ENCODE measurements at regions not wholly inside any gene's neighbourhood (a gene's known extent, or its start where the extent isn't known, plus 50 kb on each side); places are given as distances from the start of the nearest gene placed in this dataset.

GRCh38 chr5:135235551-135236227 lies 163.3 kb downstream of the MACROH2A1 start:
- no peak for DNase-seq (ENCODE audit: low read depth in 2 of 2)

- no peak for DNase-seq (ENCODE audit: low read depth in 2 of 2)
Measured at GRCh38 chr5:135234666-135235401, 164.2 kb downstream of the MACROH2A1 start.

- DNase-seq (ENCODE audit: low read depth in 2 of 2): no peak
Measured at GRCh38 chr5:135234242-135234641, 164.8 kb downstream of the MACROH2A1 start.

- no peak for DNase-seq (ENCODE audit: low read depth in 2 of 2)
Measured at GRCh38 chr5:135233477-135233876, 165.6 kb downstream of the MACROH2A1 start.

GRCh38 chr5:135232958-135233357 lies 166.1 kb downstream of the MACROH2A1 start:
- DNase-seq (ENCODE audit: low read depth in 2 of 2): no peak

- DNase-seq (ENCODE audit: low read depth in 2 of 2): no peak
Measured at GRCh38 chr5:135231289-135231688, 167.7 kb downstream of the MACROH2A1 start.

- DNase-seq (ENCODE audit: low read depth in 2 of 2): no peak
Measured at GRCh38 chr5:135230251-135230925, 168.6 kb downstream of the MACROH2A1 start.

GRCh38 chr5:135229679-135230132 lies 169.3 kb downstream of the MACROH2A1 start:
- no peak for DNase-seq (ENCODE audit: low read depth in 2 of 2)

- DNase-seq (ENCODE audit: low read depth in 2 of 2): no peak
Measured at GRCh38 chr5:135229122-135229521, 169.9 kb downstream of the MACROH2A1 start.

GRCh38 chr5:135228222-135228621 lies 170.8 kb downstream of the MACROH2A1 start:
- DNase-seq (ENCODE audit: low read depth in 2 of 2): no peak

GRCh38 chr5:135227064-135228022 lies 171.7 kb downstream of the MACROH2A1 start:
- no peak for DNase-seq (ENCODE audit: low read depth in 2 of 2)

- DNase-seq (ENCODE audit: low read depth in 2 of 2): no peak
Measured at GRCh38 chr5:135225856-135226560, 173.0 kb downstream of the MACROH2A1 start.

- no peak for DNase-seq (ENCODE audit: low read depth in 2 of 2)
Measured at GRCh38 chr5:135223891-135224625, 175.0 kb downstream of the MACROH2A1 start.

- no peak for DNase-seq (ENCODE audit: low read depth in 2 of 2)
Measured at GRCh38 chr5:135223404-135223803, 175.6 kb downstream of the MACROH2A1 start.

- DNase-seq (ENCODE audit: low read depth in 2 of 2): no peak
Measured at GRCh38 chr5:135222771-135223170, 176.3 kb downstream of the MACROH2A1 start.

GRCh38 chr5:135222171-135222681 lies 176.8 kb downstream of the MACROH2A1 start:
- no peak for DNase-seq (ENCODE audit: low read depth in 2 of 2)

- DNase-seq (ENCODE audit: low read depth in 2 of 2): no peak
Measured at GRCh38 chr5:135221696-135222095, 177.3 kb downstream of the MACROH2A1 start.

GRCh38 chr5:135221187-135221473 lies 177.9 kb downstream of the MACROH2A1 start:
- DNase-seq (ENCODE audit: low read depth in 2 of 2): no peak

GRCh38 chr5:135220394-135221186 lies 178.4 kb downstream of the MACROH2A1 start:
- no peak for DNase-seq (ENCODE audit: low read depth in 2 of 2)
